Stomach (tissue), 4 donors: ENCODE measurements at regions not wholly inside any gene's neighbourhood (a gene's known extent, or its start where the extent isn't known, plus 50 kb on each side); places are given as distances from the start of the nearest gene placed in this dataset.

Experiments used
- POLR2A ChIP-seq, 4 donors: fragments of 450-650 bp; IDR thresholded peaks; one replicate each; pipeline ENCODE4 v1.6.1; 2016; ENCODE audit warnings: antibody characterized with exemption in 4 of 4, control low read depth in 2 of 4, mild to moderate bottlenecking in 1 of 4, moderate library complexity in 1 of 4
- TF ChIP-seq, protein P1 (sequence below), 7 experiments: fragments of 450-650 bp in 4 of 7; fragments of 200-600 bp in 3 of 7; sonication (generic) in 3 of 7; IDR thresholded peaks; one replicate each; pipeline ENCODE4 v1.5.1; 2016 to 2019; ENCODE audit warnings: antibody characterized with exemption in 7 of 7, control low read depth in 2 of 7, mild to moderate bottlenecking in 1 of 7

DNA sequence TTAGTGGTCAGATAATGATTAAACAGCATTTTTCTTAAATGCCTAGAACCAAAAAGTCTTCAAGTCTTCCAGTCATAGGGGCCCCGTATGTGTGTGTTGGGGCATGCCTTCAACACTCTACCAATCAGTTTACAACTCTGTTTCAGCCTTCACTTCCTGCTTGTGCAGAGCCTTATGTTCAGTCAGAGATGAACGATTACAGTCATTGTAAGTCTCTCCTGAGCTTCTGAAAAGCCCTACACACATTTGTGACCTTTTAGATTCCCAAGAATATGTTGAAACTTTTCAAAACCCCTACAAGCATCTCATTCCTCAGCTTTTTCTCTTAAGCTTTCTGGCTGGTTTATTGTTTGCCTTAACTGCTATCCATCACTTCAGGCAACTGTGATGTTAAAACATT, 591.2 kb downstream of the ZNF674 start:
- TF ChIP-seq, protein P1, sequence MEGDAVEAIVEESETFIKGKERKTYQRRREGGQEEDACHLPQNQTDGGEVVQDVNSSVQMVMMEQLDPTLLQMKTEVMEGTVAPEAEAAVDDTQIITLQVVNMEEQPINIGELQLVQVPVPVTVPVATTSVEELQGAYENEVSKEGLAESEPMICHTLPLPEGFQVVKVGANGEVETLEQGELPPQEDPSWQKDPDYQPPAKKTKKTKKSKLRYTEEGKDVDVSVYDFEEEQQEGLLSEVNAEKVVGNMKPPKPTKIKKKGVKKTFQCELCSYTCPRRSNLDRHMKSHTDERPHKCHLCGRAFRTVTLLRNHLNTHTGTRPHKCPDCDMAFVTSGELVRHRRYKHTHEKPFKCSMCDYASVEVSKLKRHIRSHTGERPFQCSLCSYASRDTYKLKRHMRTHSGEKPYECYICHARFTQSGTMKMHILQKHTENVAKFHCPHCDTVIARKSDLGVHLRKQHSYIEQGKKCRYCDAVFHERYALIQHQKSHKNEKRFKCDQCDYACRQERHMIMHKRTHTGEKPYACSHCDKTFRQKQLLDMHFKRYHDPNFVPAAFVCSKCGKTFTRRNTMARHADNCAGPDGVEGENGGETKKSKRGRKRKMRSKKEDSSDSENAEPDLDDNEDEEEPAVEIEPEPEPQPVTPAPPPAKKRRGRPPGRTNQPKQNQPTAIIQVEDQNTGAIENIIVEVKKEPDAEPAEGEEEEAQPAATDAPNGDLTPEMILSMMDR (IDR thresholded peaks at IDR 0.05): no peak
- no peak for TF ChIP-seq POLR2A (IDR thresholded peaks at IDR 0.05)
